DND-41 (cell line): ENCODE measurements at regions not wholly inside any gene's neighbourhood (a gene's known extent, or its start where the extent isn't known, plus 50 kb on each side); places are given as distances from the start of the nearest gene placed in this dataset.

Experiments used
- CTCF ChIP-seq: IDR thresholded peaks from 2 replicates; pipeline ENCODE4 v1.5.1; 2012; ENCODE audit warnings: borderline replicate concordance, low read length, moderate library complexity, mild to moderate bottlenecking; ENCODE audit not compliant: poor library complexity, severe bottlenecking; ENCODE audit errors: extremely low read depth
- EZH2 ChIP-seq: IDR thresholded peaks from 3 replicates; pipeline ENCODE4 v1.6.1; 2012; ENCODE audit warnings: borderline replicate concordance, low read depth, mild to moderate bottlenecking, moderate library complexity, low read length, inconsistent platforms; ENCODE audit not compliant: severe bottlenecking

- no peak for TF ChIP-seq CTCF
- no peak for TF ChIP-seq EZH2
Observed at GRCh38 chr6:133070410-133071043, 170.6 kb upstream of the EYA4 start.
